ENCODE measurements at regions not wholly inside any gene's neighbourhood (a gene's known extent, or its start where the extent isn't known, plus 50 kb on each side); places are given as distances from the start of the nearest gene placed in this dataset.
A peak's percentile ranks its signal among the peaks of the same experiment; 100 is the strongest.

- WGBS, 10 experiments, result 14 to 82% (median 39%) methylated on average over 1 of the region's 1 CpG; no CpG with 5 or more reads in 2 of the 10 experiments
- no peak overlapping the region for H3K27ac ChIP-seq
- peaks cover 0 to 6% of the 10 kb centered on the region in 2 donors for H3K4me1 ChIP-seq (replicated peaks in 1 of 2)
- H3K4me3 ChIP-seq, result no peak overlapping the region
- in situ Hi-C loops (cut with MboI; ENCODE audit: low pct_unique_long_range_greater_than_20kb in 2 of 9, low sequenced_read_pairs in 9 of 9, unreplicated experiment in 9 of 9), result no loop called here
- no peak for ATAC-seq (replicated peaks in 6 of 8)
Observed at GRCh38 chr5:63894690-63895089, 67.6 kb downstream of the HTR1A start.

- no peak for ATAC-seq (replicated peaks in 6 of 8)
- H3K27ac ChIP-seq, result no peak overlapping the region
- 0 to 57% (median 17%) methylated on average over 1 of the region's 1 CpG; no CpG with 5 or more reads in 5 of the 10 experiments for WGBS, 10 experiments
- in situ Hi-C loops (cut with MboI; ENCODE audit: low pct_unique_long_range_greater_than_20kb in 2 of 9, low sequenced_read_pairs in 9 of 9, unreplicated experiment in 9 of 9), result no loop called here
- no peak overlapping the region for H3K4me3 ChIP-seq
- H3K4me1 ChIP-seq (replicated peaks in 1 of 2), result no peaks in the 10 kb centered on the region
Observed at GRCh38 chr5:63878788-63879187, 83.5 kb downstream of the HTR1A start.

GRCh38 chr5:63877961-63878360 is 84.3 kb downstream of the HTR1A start:
- in situ Hi-C loops (cut with MboI; ENCODE audit: low pct_unique_long_range_greater_than_20kb in 2 of 9, low sequenced_read_pairs in 9 of 9, unreplicated experiment in 9 of 9), result no loop called here
- 0 to 100% (median 17%) methylated on average over 1 to 2 of the region's 2 CpGs; no CpG with 5 or more reads in 4 of the 10 experiments for WGBS, 10 experiments
- Histone ChIP-seq H3K27ac (no peak overlapping the region), H3K4me3 (no peak overlapping the region), H3K4me1 (replicated peaks in 1 of 2) (no peaks in the 10 kb centered on the region)
- peak in 1 of 8 experiments; percentile 47 for ATAC-seq (replicated peaks in 6 of 8)

- Histone ChIP-seq H3K4me3 (no peak overlapping the region), H3K27ac (no peak overlapping the region), H3K4me1 (replicated peaks in 1 of 2) (no peaks in the 10 kb centered on the region)
- WGBS, 10 experiments, result 0 to 100% (median 77%) methylated on average over 1 of the region's 1 CpG
- in situ Hi-C loops (cut with MboI; ENCODE audit: low pct_unique_long_range_greater_than_20kb in 2 of 9, low sequenced_read_pairs in 9 of 9, unreplicated experiment in 9 of 9), result no loop called here
- ATAC-seq (replicated peaks in 6 of 8), result no peak
Observed at GRCh38 chr5:63860379-63860778, 101.9 kb downstream of the HTR1A start.

- Histone ChIP-seq H3K4me1 (replicated peaks in 1 of 2) (no peaks in the 10 kb centered on the region), H3K27ac (no peak overlapping the region), H3K4me3 (no peak overlapping the region)
- 0 to 100% (median 93%) methylated on average over 1 to 2 of the region's 2 CpGs; no CpG with 5 or more reads in 3 of the 10 experiments for WGBS, 10 experiments
- in situ Hi-C loops (cut with MboI; ENCODE audit: low pct_unique_long_range_greater_than_20kb in 2 of 9, low sequenced_read_pairs in 9 of 9, unreplicated experiment in 9 of 9), result no loop called here
- no peak for ATAC-seq (replicated peaks in 6 of 8)
Observed at GRCh38 chr5:63854076-63854475, 108.2 kb downstream of the HTR1A start.

- H3K4me3 ChIP-seq, result no peak overlapping the region
- 7 to 97% (median 84%) methylated on average over 3 to 4 of the region's 4 CpGs; no CpG with 5 or more reads in 3 of the 10 experiments for WGBS, 10 experiments
- in situ Hi-C loops (cut with MboI; ENCODE audit: low pct_unique_long_range_greater_than_20kb in 2 of 9, low sequenced_read_pairs in 9 of 9, unreplicated experiment in 9 of 9), result no loop called here
- H3K4me1 ChIP-seq (replicated peaks in 1 of 2), result no peaks in the 10 kb centered on the region
- H3K27ac ChIP-seq, result no peak overlapping the region
- ATAC-seq (replicated peaks in 6 of 8), result no peak
Observed at GRCh38 chr5:63843190-63843589, 119.1 kb downstream of the HTR1A start.

- H3K4me3 ChIP-seq, result no peak overlapping the region
- 0 to 64% (median 35%) methylated on average over 1 to 3 of the region's 3 CpGs for WGBS, 10 experiments
- in situ Hi-C loops (cut with MboI; ENCODE audit: low pct_unique_long_range_greater_than_20kb in 2 of 9, low sequenced_read_pairs in 9 of 9, unreplicated experiment in 9 of 9), result no loop called here
- no peaks in the 10 kb centered on the region for H3K4me1 ChIP-seq (replicated peaks in 1 of 2)
- H3K27ac ChIP-seq, result no peak overlapping the region
- ATAC-seq (replicated peaks in 6 of 8), result no peak
Observed at GRCh38 chr5:63837437-63837836, 124.8 kb downstream of the HTR1A start.

- H3K4me1 ChIP-seq (replicated peaks in 1 of 2), result no peaks in the 10 kb centered on the region
- ATAC-seq (replicated peaks in 6 of 8), result peak in 2 of 8 experiments; percentile 33 to 57
- in situ Hi-C loops (cut with MboI; ENCODE audit: low pct_unique_long_range_greater_than_20kb in 2 of 9, low sequenced_read_pairs in 9 of 9, unreplicated experiment in 9 of 9), result no loop called here
Observed at GRCh38 chr5:63831381-63831780, 130.9 kb downstream of the HTR1A start.

GRCh38 chr5:63825984-63826383 is 136.3 kb downstream of the HTR1A start:
- in situ Hi-C loops (cut with MboI; ENCODE audit: low pct_unique_long_range_greater_than_20kb in 2 of 9, low sequenced_read_pairs in 9 of 9, unreplicated experiment in 9 of 9), result no loop called here
- 20 to 100% (median 67%) methylated on average over 1 of the region's 1 CpG; no CpG with 5 or more reads in 3 of the 10 experiments for WGBS, 10 experiments
- ATAC-seq (replicated peaks in 6 of 8), result no peak

More at GRCh38 chr5:63831381-63831780, 130.9 kb downstream of the HTR1A start:
- no peak overlapping the region for H3K27ac ChIP-seq
- H3K4me3 ChIP-seq, result no peak overlapping the region

GRCh38 chr5:63823583-63823982 is 138.7 kb downstream of the HTR1A start:
- Histone ChIP-seq H3K4me1 (replicated peaks in 1 of 2) (no peaks in the 10 kb centered on the region), H3K27ac (no peak overlapping the region), H3K4me3 (no peak overlapping the region)
- WGBS, 10 experiments, result 13 to 100% (median 72%) methylated on average over 1 to 2 of the region's 2 CpGs
- ATAC-seq (replicated peaks in 6 of 8), result peak in 3 of 8 experiments; percentile 58 to 98 (median 98)
- in situ Hi-C loops (cut with MboI; ENCODE audit: low pct_unique_long_range_greater_than_20kb in 2 of 9, low sequenced_read_pairs in 9 of 9, unreplicated experiment in 9 of 9), result no loop called here

More at GRCh38 chr5:63825984-63826383, 136.3 kb downstream of the HTR1A start:
- H3K27ac ChIP-seq, result no peak overlapping the region
- no peak overlapping the region for H3K4me3 ChIP-seq
- H3K4me1 ChIP-seq (replicated peaks in 1 of 2), result no peaks in the 10 kb centered on the region

GRCh38 chr5:63822614-63823013 is 139.6 kb downstream of the HTR1A start:
- peak in 5 of 8 experiments; percentile 17 to 65 (median 50) for ATAC-seq (replicated peaks in 6 of 8)
- in situ Hi-C loops (cut with MboI; ENCODE audit: low pct_unique_long_range_greater_than_20kb in 2 of 9, low sequenced_read_pairs in 9 of 9, unreplicated experiment in 9 of 9), result no loop called here
- 0 to 80% (median 31%) methylated on average over 1 of the region's 1 CpG for WGBS, 10 experiments

GRCh38 chr5:63820577-63820976 is 141.7 kb downstream of the HTR1A start:
- Histone ChIP-seq H3K4me3 (no peak overlapping the region), H3K4me1 (replicated peaks in 1 of 2) (no peaks in the 10 kb centered on the region), H3K27ac (no peak overlapping the region)
- in situ Hi-C loops (cut with MboI; ENCODE audit: low pct_unique_long_range_greater_than_20kb in 2 of 9, low sequenced_read_pairs in 9 of 9, unreplicated experiment in 9 of 9), result no loop called here
- WGBS, 10 experiments, result 0 to 65% (median 20%) methylated on average over 2 to 3 of the region's 3 CpGs; no CpG with 5 or more reads in 2 of the 10 experiments
- peak in 2 of 8 experiments; percentile 17 to 62 for ATAC-seq (replicated peaks in 6 of 8)

More at GRCh38 chr5:63822614-63823013, 139.6 kb downstream of the HTR1A start:
- Histone ChIP-seq H3K27ac (no peak overlapping the region), H3K4me3 (no peak overlapping the region), H3K4me1 (replicated peaks in 1 of 2) (no peaks in the 10 kb centered on the region)

- peak in 5 of 8 experiments; percentile 11 to 85 (median 56) for ATAC-seq (replicated peaks in 6 of 8)
- Histone ChIP-seq H3K4me3 (no peak overlapping the region), H3K27ac (no peak overlapping the region), H3K4me1 (replicated peaks in 1 of 2) (no peaks in the 10 kb centered on the region)
- 0 to 80% (median 34%) methylated on average over 1 to 3 of the region's 3 CpGs; no CpG with 5 or more reads in 1 of the 10 experiments for WGBS, 10 experiments
- in situ Hi-C loops (cut with MboI; ENCODE audit: low pct_unique_long_range_greater_than_20kb in 2 of 9, low sequenced_read_pairs in 9 of 9, unreplicated experiment in 9 of 9), result no loop called here
Observed at GRCh38 chr5:63812693-63813092, 149.6 kb downstream of the HTR1A start.

- 0 to 100% (median 87%) methylated on average over 1 to 2 of the region's 2 CpGs; no CpG with 5 or more reads in 1 of the 10 experiments for WGBS, 10 experiments
- no peak overlapping the region for H3K4me3 ChIP-seq
- ATAC-seq (replicated peaks in 6 of 8), result no peak
- no peak overlapping the region for H3K27ac ChIP-seq
- in situ Hi-C loops (cut with MboI; ENCODE audit: low pct_unique_long_range_greater_than_20kb in 2 of 9, low sequenced_read_pairs in 9 of 9, unreplicated experiment in 9 of 9), result no loop called here
- no peaks in the 10 kb centered on the region for H3K4me1 ChIP-seq (replicated peaks in 1 of 2)
Observed at GRCh38 chr5:63811961-63812360, 150.3 kb downstream of the HTR1A start.
